NOMO-1 treated with dmso at 0.1 percent for 144 hours (cell line): ENCODE measurements at regions not wholly inside any gene's neighbourhood (a gene's known extent, or its start where the extent isn't known, plus 50 kb on each side); places are given as distances from the start of the nearest gene placed in this dataset.
"Not testable (repeated sequence)": the region's sequence is repeated elsewhere in the genome, so short reads cannot be mapped to it uniquely, and the experiment has no call there.

ENCODE experiments used
- DNase-seq: peaks from one replicate; lab custom pipeline; 2025; ENCODE audit not compliant: unreplicated experiment; lab: John Stamatoyannopoulos, UW

- DNase-seq, result no peak
These were observed 103.6 kb upstream of the EDEM3 start for GRCh38 chr1:184858288-184858687.

DNA sequence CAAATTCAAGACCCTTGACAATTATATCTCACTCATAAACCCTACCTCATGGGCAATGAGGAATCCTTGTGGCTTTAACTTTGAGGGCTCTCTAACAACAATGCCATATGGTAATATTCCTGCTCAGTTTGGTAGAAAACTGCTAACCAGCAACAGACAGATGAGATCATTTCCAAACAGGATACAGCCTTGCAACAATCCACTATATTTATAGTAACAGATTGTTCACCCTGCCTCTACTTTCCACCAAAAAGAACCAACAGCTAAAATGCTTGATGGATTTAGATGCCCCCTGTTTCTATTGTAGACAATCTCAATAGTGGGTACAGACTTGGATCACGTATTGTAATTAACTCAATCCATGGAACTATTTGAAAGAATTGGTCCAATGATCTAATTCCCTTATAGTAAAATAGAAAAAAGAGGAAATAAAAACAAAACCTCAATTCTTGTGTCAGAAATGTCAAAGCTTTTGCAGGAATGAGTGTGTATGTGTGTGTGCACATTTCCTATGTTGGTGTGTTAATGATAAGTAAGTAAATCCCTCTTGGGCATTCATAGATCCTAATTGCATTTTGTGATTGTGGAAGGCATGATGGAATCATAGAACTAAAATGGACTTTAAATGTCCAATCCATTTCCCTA lies 100.0 kb upstream of the EDEM3 start:
- DNase-seq, result peak; percentile 4

DNA sequence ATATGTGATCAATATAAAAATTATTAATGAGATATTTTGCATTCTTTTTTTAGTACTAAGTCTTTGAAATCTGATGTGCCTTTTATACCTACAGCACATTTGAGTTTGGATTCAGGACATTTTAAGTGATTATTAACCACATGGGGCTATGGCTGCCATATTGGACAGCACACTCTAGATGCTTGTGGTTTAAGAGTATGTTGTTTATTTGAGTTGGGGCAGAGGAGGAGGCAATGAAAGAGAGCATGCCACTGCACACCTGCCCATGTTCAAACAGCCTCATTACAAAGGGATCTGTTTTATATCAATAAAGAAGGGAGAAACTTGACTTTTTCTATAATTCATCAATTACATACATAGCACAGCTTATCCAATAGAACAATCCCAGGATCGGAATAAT lies 99.4 kb upstream of the EDEM3 start:
- DNase-seq, result no peak

DNA sequence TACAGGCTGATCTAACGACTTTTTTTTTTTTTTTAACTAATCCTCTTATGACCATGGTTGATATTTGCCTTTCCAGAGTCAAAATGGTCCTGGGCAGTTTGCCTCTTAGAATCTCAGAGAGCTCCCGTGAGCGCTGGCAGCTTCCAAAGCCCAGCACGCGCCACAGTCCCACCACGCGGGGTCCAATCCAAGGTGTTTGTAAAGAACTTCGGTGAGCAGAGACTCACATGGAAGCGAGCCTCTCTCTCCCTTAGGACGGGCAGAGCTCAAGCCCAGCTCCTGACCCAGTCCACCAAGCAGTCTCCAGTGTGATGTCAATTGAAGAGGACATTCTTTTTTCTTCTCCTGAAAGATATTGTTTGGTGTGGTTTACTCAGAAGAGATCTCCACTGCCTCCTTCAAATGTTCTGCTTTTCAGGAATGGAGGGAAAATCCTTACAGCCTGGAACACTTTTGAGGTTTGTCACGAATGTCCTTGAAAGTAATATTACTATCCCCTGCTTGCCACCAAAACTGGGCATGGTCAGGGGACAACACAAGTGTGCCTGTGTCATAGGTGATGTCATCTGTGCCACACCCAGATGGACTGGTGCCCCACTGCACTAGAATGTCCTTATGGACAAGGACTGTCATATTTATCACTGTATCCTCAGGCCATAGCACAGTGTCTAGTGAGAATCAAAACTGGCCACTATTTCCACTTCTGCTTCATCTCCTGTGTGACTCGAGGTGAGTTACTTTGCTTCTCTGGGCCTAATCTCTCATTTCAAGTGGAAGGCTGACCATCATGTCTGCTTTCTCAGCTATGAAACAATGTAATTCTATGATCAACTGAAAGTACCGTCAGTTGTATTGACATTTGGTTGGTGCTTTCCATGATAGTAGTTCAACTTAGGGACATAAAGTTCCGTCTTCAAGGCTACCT lies 97.4 kb upstream of the EDEM3 start:
- DNase-seq, result no peak

DNA sequence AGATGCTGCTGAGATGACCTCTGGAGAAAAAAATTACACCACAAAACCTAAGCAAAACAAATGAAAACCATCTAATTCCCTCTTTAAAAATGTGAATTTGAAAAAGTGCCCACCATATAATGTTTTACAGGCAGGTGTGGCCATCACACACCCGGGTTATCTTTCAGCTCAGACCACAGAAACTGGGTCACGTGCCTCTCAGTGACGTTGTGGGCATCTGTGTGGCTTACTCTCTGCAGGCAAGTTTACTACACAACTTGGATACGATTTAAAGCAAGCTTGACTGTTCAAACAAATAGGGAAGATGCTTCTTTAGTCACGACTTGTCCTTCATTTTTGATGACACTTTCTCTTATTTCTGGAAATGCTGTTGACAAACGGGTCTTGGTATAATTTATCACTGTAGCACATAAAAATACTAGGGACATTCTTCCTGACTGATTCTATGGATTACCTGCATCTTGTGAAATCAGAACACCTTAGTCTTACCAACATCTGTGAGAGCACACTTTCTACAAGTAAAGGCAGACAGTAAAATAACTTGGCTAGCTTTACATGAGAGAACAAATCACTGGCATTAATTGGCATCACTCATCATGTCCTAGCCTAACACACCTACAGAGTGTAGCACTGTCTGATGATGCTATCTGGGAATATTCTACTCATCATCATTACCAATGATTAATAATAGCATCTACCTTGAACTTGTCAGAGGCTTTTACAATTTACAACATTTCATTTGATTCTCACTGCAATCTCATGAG lies 89.3 kb upstream of the EDEM3 start:
- no peak for DNase-seq

GRCh38 chr1:184840596-184840995 lies 85.9 kb upstream of the EDEM3 start:
- DNase-seq, result no peak

- peak; percentile 33 for DNase-seq
These were observed 83.9 kb upstream of the EDEM3 start for GRCh38 chr1:184838504-184838951.

DNA sequence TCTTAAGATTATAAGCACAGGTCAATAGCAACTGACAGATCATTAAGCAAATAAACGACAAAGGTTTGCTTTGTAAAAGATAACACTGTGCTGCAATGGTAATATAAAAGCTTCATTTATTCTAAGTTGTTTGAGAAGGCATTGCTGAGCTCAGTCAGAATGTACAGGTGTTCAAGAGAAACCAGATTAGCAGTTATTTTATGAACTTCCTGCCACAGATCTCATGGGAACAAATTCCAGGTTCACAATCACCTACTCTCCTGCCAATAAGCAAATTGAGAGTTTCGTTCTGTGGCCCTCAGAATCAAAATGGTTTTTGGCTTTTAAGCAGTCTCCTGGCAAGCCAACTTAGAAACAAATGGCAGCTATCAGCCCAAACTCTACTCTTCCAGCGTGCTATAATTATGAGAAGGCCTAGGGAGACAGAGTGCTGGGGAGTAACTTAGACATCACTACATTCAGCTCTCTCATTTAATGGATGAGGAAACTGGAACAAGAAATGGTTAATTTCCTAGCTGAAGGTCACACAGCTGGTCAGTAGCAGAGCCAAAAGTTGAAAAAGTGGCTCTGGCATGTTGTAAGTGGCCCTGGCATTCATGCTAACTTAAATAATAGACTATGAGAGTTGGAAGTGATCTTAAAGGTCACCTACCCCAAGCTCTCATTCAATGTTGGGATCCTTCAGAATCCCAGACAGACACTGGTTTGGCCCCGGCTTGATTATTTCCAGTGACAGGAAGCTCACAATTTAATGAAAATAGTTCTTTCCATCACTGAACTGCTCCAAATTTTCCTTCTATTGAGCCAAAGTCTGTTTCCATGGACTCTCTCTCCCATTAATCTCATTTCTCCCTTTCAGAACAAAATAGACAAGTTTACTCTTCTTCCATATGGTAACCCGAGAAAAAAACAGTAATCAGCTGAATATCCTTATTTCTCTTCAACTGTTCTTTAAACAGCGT lies 82.6 kb upstream of the EDEM3 start:
- DNase-seq, result no peak

- DNase-seq, result no peak
These were observed 81.5 kb upstream of the EDEM3 start for GRCh38 chr1:184836141-184836540.

DNA sequence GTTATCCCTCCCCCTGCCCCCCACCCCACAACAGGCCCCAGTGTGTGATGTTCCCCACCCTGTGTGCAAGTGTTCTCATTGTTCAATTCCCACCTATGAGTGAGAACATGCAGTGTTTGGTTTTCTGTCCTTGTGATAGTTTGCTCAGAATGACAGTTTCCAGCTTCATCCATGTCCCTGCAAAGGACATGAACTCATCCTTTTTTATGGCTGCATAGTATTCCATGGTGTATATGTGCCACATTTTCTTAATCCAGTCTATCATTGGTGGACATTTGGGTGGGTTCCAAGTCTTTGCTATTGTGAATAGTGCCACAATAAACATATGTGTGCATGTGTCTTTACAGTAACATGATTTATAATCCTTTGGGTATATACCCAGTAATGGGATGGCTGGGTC lies 79.3 kb upstream of the EDEM3 start:
- not testable (repeated sequence) for DNase-seq

DNA sequence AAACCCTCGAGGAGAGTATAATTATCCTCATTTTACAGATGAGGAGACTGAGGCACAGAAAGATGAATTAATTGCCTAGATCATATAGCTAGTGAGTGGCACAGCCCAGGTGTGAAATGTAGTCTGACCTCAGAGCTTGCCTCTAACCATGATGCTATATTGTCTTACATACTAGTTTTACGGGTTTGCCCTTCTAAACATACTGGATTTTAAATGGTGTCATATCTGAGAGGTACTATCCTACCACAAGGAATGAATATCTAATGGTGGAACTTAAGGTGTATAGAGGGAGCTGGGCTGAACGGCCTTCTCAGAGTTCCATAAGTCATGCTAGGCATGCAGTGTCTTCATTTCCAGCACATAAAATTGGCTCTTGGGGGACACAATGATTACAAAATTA lies 77.9 kb upstream of the EDEM3 start:
- DNase-seq, result no peak

GRCh38 chr1:184829496-184829895 lies 74.8 kb upstream of the EDEM3 start:
- not testable (repeated sequence) for DNase-seq

GRCh38 chr1:184828369-184828717 lies 73.7 kb upstream of the EDEM3 start:
- DNase-seq, result no peak

DNA sequence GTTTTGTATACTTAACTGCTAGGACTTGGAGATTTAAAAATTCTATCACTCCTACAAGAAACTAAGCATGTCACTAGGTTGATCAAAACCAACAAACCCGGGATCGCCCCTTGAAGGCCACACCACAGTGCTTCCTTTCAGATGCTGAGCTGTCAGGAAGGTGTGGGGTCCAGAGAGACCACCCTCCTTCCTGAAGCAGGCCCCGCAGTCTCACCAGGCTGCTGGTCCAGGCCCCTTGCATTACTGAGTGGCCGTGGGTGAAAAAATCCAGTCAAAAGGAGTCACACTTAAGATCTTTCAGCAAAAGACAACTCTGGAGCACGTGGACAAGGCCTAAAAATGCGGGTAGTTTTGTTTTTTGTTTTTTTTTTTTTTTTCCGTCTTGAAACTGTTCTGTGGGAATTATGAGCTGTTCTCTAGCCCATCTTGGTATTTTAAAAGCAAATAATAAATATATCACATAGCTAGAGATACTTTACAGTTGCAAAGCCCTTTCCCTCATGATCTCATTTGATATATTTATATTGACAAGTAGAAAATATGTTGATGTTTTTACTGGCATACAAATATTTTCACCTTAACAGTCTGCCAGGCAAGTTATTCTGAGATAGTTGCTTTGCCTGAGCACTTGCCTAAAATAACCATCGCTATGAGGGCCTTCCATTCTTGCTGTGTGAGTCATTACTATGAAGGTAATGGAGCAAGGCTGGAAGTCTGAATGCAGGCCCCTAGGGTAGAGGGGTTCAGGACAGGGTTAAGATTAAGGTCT lies 73.1 kb upstream of the EDEM3 start:
- DNase-seq, result no peak

- no peak for DNase-seq
These were observed 71.3 kb upstream of the EDEM3 start for GRCh38 chr1:184826001-184826400.

DNA sequence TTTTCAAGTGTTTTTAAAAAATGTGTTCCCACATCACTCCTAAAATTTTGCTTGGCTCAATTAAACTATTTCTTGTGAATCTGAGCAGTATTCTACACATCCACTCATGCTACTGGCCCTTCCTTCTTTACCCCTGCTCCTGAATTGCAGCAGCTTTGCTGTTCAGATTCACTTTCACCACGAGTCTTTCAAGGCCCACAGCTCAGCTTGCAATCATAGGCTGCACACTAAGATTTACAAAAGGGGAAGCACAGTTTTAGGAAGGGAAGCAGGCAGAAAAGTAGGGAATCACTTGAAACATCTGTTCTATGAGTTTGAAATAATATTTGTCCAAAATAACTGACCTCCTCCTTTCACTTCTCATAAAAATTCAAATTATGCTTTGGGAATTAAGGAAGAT lies 70.9 kb upstream of the EDEM3 start:
- DNase-seq, result peak; percentile 33

DNA sequence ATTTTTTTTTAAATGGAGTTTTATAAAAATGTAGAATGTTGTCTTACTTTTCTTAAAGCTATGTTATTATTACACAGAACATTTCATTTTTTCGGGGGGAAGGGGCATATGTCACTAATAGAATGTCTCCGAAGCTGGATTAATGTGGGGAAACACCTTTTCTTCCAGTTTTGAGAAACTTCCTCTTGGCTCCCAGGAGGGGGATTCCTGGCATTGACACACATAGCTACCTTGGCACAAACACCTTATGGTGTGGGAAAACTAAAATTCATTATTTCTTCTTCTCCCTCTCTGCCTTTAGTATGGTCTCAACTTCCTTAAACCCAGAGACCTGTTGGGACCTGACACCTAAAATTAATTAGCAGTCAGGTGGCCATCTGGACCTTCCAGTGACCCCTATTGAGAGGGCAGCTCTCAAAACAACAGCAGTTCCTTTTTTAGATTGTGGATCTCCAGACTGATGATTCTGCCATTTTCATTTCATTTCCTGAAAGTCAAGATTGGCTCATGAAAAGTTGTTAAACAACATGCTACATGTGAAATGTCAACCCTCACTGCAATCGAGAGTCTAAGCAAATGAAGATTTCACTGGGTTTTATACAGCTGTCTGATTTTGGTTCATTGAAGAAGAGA lies 70.1 kb upstream of the EDEM3 start:
- no peak for DNase-seq

DNA sequence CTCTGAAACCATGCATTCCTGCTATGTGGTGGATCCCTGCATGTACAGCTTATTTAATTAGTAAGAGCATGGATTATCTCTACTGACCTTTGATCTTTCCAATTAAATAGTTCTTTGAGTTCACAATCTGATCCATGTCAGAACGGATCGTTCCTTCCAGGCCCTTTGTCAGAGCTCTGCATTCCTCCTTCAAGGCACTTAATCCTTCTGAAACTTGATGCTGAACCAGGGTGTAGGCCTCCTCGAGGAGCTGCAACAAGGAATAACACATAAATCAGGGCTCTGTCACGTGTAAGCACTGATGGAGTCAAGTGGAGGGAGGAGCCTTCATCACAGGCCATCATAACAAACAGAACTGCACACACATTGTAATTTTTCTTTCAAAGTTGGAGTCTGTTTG lies 68.4 kb upstream of the EDEM3 start:
- no peak for DNase-seq

DNA sequence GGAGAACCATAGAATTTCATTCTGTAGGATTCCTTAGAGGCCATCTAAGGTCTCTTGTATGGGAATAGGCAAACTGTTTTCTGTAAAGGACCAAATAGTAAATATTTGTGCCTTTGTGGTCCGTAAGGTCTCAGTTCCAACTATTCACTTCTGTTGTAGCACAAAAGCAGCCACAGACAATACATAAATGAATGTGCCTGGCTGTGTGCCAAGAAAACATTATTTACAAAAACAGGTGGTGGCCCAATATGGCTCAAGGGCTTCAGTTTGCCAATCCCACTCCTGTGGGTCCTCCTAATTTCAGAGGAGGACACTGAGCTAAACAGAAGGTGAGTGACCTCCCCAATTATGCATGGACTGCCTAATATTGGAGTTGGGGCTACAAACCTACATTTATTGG lies 67.6 kb upstream of the EDEM3 start:
- no peak for DNase-seq
